Central memory CD8-positive, alpha-beta T cell (primary cell): ENCODE measurements at regions not wholly inside any gene's neighbourhood (a gene's known extent, or its start where the extent isn't known, plus 50 kb on each side); places are given as distances from the start of the nearest gene placed in this dataset.

Source experiments
- ATAC-seq: fragments of 150-1000 bp; cut with Tn5 transposase; replicated peaks from 2 replicates; pipeline ENCODE4 v1.10.0; 2022; ENCODE audit warnings: mild to moderate bottlenecking, moderate FRiP score, moderate number of reproducible peaks; ENCODE audit not compliant: poor library complexity, severe bottlenecking; ENCODE audit errors: extremely low read depth
- DNase-seq, 2 donors: peaks; one replicate each; pipeline ENCODE4 v3.0.0; 2021; ENCODE audit warnings: low spot score in 2 of 2
- H3K27ac Mint-ChIP-seq: one replicate; pipeline ENCODE4 v1.8.0; 2022; ENCODE audit warnings: low read depth, mild to moderate bottlenecking, moderate library complexity, mixed read lengths
- H3K27me3 Mint-ChIP-seq: one replicate; pipeline ENCODE4 v1.8.0; 2022; ENCODE audit warnings: mixed read lengths
- H3K36me3 Mint-ChIP-seq: one replicate; pipeline ENCODE4 v1.8.0; 2022; ENCODE audit warnings: mild to moderate bottlenecking, moderate library complexity, mixed read lengths; ENCODE audit not compliant: insufficient read depth
- H3K4me1 Mint-ChIP-seq: one replicate; pipeline ENCODE4 v1.8.0; 2022; ENCODE audit warnings: mixed read lengths
- H3K4me3 Mint-ChIP-seq: one replicate; pipeline ENCODE4 v1.8.0; 2022; ENCODE audit warnings: mild to moderate bottlenecking, moderate library complexity, mixed read lengths
- H3K9me3 Mint-ChIP-seq: one replicate; pipeline ENCODE4 v1.8.0; 2022; ENCODE audit warnings: mixed read lengths

DNA sequence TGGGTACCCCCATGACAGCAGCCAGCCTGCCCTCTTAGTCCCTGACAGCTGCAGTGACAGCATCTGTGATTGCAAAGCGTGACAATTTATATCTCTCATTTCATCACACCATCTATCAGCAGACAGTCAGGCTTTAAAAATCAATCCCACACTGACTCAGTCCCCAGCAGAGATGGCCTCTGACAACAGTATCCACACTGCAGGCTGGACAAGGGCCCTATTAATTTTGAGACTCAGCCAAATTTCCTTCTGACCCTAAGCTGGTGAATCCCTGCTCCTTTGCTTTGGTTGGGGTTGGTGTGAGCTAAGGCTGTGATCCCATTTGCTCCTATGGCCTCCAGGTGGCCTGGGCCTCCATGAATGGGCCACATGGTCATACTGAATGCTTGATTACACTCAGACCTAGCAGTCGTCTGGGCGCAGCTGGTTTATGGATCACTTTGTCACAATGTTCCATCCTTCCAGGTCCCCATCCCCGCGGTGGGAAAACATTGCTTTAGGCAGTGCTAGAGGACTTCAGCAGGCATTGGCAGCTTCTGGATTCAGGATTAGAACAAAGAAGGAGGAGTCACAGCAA, 68.2 kb upstream of the B3GAT1 start:
- ATAC-seq (no peak), DNase-seq (no peak)
- no peaks in the 10 kb centered on the region for H3K36me3 Mint-ChIP-seq
- H3K9me3 Mint-ChIP-seq, result no peaks in the 10 kb centered on the region
- no peak overlapping the region for H3K27ac Mint-ChIP-seq
- no peak overlapping the region for H3K4me3 Mint-ChIP-seq
- H3K4me1 Mint-ChIP-seq, result no peaks in the 10 kb centered on the region
- peaks cover 47% of the 10 kb centered on the region for H3K27me3 Mint-ChIP-seq

DNA sequence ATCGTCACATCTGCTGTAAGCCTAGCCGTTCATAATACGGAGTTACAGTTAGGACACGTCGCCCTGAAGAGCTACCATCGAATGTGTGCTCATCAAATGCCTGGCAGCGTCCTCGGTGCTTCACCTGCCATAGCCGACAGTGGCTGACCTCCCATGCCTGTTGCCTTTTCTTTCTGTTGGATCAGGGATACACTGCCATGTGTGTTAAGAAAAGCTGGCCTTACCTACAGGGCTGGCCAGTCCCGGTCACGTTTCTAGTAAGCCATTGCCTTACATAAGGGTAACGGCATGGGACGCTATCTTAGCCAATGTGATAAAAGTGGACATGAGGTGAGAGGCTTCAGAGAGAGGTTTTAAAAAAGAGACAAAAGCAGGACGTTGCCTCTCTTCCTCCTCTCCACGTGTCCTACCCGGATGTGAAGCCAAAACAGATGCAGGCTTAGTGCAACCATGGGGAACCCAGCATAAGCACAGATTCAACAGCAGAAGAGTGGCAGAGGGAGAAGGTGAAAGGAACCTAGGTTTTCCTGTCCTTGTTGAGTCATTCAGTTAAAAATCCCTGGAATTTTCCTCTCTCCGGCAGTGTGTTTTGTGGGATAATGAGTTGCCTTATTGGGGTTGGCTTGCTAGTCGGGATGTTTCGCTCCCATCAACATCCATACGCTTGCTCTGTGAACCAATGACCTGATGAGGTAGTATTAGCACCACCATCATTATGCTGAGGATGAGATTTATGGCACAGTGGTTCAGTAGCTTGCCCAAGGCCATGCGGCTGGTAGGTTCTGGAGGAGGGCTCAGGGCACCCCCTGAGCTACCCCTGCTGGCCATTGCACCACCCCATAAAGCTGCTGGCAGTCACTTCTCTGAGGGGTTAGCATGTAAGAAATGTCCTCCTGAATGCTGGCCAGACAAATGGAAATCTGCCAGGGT, 67.4 kb upstream of the B3GAT1 start:
- Mint-ChIP-seq H3K4me3 (no peak overlapping the region), H3K4me1 (no peaks in the 10 kb centered on the region), H3K27ac (no peak overlapping the region), H3K27me3 (peaks cover 52% of the 10 kb centered on the region), H3K9me3 (no peaks in the 10 kb centered on the region), H3K36me3 (no peaks in the 10 kb centered on the region)
- ATAC-seq (no peak), DNase-seq (no peak)

DNA sequence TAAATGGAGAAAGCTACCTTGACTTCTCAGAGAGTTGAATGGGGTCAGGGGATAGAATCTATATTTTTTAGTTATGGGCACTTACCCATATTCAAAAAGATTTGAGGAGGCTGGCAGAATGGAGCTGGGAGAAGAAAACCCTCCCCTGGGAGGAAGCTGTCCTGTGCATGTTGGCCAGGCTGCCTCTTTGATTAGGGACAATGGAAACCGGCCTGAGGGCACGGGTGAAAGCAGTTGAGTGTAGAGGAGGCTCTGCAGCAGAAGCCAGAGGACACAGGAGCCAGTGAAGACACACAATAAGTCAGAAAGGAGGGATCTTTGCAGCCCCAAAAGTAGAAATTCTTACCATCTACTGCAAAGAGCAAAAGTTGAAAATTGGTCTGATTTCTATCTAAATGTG, 66.6 kb upstream of the B3GAT1 start:
- H3K4me3 Mint-ChIP-seq, result no peak overlapping the region
- ATAC-seq, result no peak
- DNase-seq, result no peak
- H3K27me3 Mint-ChIP-seq, result peaks cover 59% of the 10 kb centered on the region
- H3K36me3 Mint-ChIP-seq, result no peaks in the 10 kb centered on the region
- H3K4me1 Mint-ChIP-seq, result no peaks in the 10 kb centered on the region
- H3K27ac Mint-ChIP-seq, result no peak overlapping the region
- H3K9me3 Mint-ChIP-seq, result no peaks in the 10 kb centered on the region

GRCh38 chr11:134478176-134478575, 66.1 kb upstream of the B3GAT1 start:
- DNase-seq (no peak), ATAC-seq (no peak)
- peaks cover 64% of the 10 kb centered on the region for H3K27me3 Mint-ChIP-seq
- H3K36me3 Mint-ChIP-seq, result no peaks in the 10 kb centered on the region
- no peak overlapping the region for H3K4me3 Mint-ChIP-seq
- H3K27ac Mint-ChIP-seq, result no peak overlapping the region
- H3K4me1 Mint-ChIP-seq, result no peaks in the 10 kb centered on the region
- H3K9me3 Mint-ChIP-seq, result no peaks in the 10 kb centered on the region

DNA sequence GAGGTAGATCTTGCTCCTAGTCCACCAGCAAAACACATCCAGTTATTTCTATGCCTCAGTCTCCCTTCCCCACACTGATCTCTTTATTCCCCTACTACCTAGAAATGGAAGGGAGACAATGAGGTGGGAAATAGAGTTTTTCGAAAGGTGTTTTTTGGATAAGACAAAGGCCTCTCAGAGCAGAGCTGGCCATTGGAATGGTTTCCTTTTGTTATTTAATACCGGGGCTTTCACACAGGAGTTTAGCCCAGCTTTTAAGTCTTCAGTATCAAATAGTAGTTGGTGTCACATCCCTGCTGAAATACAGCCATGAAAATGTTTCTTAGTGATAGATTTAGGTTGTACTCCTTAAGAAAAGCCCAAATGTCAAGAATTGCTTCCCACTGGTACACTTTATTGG, 65.4 kb upstream of the B3GAT1 start:
- no peaks in the 10 kb centered on the region for H3K4me1 Mint-ChIP-seq
- H3K27ac Mint-ChIP-seq, result no peak overlapping the region
- H3K9me3 Mint-ChIP-seq, result no peaks in the 10 kb centered on the region
- DNase-seq, result no peak
- H3K36me3 Mint-ChIP-seq, result no peaks in the 10 kb centered on the region
- H3K4me3 Mint-ChIP-seq, result no peak overlapping the region
- ATAC-seq, result no peak
- peaks cover 71% of the 10 kb centered on the region for H3K27me3 Mint-ChIP-seq

- no peak for ATAC-seq
- Mint-ChIP-seq H3K4me1 (no peaks in the 10 kb centered on the region), H3K27ac (no peak overlapping the region), H3K36me3 (no peaks in the 10 kb centered on the region), H3K27me3 (peaks cover 72% of the 10 kb centered on the region), H3K9me3 (no peaks in the 10 kb centered on the region), H3K4me3 (no peak overlapping the region)
- DNase-seq, result no peak
These were observed 64.5 kb upstream of the B3GAT1 start for GRCh38 chr11:134476435-134477021.

DNA sequence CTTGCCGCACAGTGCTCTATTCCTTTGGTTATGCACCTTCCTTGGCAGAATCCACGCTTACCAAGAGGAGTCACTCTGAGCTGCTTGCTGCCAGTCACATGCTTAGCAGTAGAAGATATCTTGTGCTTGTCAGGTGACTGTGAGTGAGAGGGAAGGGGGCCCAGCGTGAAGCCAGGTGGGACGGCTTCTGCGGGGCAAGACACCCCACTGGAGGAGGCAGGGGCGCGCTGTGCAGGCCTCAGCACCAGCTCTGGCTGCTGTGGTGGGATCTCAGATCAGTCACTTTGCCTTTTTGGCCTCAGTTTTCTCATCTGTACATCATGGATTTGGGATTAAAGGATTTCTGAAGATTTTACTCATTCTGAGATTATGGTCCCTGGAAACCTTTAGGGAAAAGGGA, 63.9 kb upstream of the B3GAT1 start:
- no peaks in the 10 kb centered on the region for H3K4me1 Mint-ChIP-seq
- no peak overlapping the region for H3K27ac Mint-ChIP-seq
- H3K27me3 Mint-ChIP-seq, result peaks cover 76% of the 10 kb centered on the region
- H3K36me3 Mint-ChIP-seq, result no peaks in the 10 kb centered on the region
- H3K9me3 Mint-ChIP-seq, result no peaks in the 10 kb centered on the region
- no peak overlapping the region for H3K4me3 Mint-ChIP-seq
- ATAC-seq (no peak), DNase-seq (no peak)

DNA sequence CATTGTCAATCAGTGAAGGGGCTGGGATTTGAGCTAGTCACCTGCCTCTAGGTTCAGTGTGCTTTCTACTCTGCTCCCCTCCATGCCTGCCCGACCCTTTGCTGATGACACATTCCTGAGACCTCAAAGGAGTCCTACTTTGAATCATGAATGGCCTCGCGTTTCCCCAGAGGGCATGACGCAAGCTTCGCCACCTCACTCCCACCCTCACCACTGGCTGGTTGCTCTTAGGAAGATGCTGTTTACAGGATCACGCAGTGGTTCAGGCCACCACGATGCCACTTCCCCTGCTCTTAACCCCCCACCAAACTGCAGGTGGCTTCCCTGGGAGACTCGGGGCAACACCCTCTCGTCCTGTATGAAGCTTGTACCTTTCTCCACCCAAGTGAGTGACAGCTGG, 62.9 kb upstream of the B3GAT1 start:
- peaks cover 76% of the 10 kb centered on the region for H3K27me3 Mint-ChIP-seq
- no peak overlapping the region for H3K27ac Mint-ChIP-seq
- H3K9me3 Mint-ChIP-seq, result no peaks in the 10 kb centered on the region
- no peak overlapping the region for H3K4me3 Mint-ChIP-seq
- no peak for DNase-seq
- no peak for ATAC-seq
- H3K4me1 Mint-ChIP-seq, result no peaks in the 10 kb centered on the region
- no peaks in the 10 kb centered on the region for H3K36me3 Mint-ChIP-seq

DNA sequence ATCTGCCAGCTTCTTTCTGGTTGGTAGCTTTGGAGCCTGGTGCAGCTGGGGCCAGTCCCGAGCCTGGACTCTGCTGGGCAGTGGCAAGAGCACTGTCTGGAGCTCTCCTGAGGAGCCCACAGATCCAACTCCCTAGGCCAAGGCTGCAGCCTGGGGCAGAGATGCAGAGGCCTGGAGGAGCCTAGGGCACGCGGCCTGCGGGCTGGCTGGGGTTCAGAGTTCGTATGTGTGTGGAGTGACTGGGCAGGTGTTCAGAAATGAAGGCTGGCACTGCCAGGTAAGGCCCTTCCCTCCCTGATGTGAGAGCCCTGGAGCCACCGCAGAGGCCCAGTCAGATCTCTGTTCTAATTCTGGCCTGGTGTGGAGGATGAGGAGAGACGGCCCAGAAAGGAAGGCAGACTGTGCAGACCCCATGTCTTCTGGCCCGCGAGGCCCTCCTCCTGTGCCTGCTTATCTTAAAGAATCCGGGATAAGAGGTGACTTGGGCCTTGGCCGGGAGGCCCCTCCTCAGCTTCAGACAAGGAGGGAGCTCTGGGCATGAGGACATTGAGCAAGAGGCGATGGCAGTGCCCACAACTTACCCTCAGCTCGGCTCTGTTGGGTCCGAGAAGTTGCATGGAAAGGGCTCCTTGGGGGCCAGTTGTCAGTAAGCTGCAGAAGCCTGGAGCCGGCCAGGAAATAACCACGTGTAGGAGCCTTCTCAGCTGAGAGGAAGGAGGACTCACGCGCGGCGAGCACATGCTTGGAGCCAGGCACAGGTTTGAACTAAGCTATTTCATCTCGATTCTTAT, 62.2 kb upstream of the B3GAT1 start:
- DNase-seq, result no peak
- no peak for ATAC-seq
- H3K4me3 Mint-ChIP-seq, result no peak overlapping the region
- no peaks in the 10 kb centered on the region for H3K36me3 Mint-ChIP-seq
- H3K27ac Mint-ChIP-seq, result no peak overlapping the region
- no peaks in the 10 kb centered on the region for H3K9me3 Mint-ChIP-seq
- H3K4me1 Mint-ChIP-seq, result no peaks in the 10 kb centered on the region
- H3K27me3 Mint-ChIP-seq, result peaks cover 76% of the 10 kb centered on the region

GRCh38 chr11:134471716-134472455, 59.8 kb upstream of the B3GAT1 start:
- Mint-ChIP-seq H3K9me3 (no peaks in the 10 kb centered on the region), H3K4me1 (no peaks in the 10 kb centered on the region), H3K36me3 (no peaks in the 10 kb centered on the region), H3K4me3 (no peak overlapping the region), H3K27me3 (peaks cover 76% of the 10 kb centered on the region), H3K27ac (no peak overlapping the region)
- ATAC-seq (no peak), DNase-seq (no peak)

DNA sequence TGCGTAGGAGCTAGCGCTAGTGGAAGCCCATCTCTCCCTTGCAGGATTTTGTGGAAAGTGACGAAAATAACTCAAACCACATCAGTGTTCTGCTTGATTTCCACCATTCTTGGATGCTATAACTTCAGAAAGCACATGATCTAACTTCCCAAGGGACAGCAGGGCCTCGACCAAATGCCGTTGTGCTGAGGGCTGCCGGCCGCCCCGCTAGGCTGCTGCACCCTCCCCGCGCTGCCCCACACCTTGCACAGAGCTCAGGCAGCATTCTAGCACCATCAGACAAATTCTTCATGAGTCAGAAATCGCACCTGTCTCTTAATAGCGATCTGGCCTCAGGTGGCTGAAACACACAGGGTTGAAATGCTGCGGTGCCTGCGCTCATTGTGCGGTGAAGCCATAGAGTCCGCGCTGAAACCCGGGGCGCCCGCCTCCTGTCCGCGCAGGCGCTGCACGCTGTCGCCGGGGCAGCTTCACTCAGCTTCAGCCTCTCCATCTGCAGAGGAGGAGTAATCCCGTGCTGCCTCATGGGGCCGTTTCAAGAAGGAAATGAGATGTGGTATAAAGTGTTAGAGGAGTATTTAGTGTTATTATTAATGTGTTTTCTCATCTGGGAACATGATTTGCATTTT, 59.2 kb upstream of the B3GAT1 start:
- Mint-ChIP-seq H3K4me3 (no peak overlapping the region), H3K36me3 (no peaks in the 10 kb centered on the region), H3K27ac (no peak overlapping the region), H3K27me3 (peaks cover 76% of the 10 kb centered on the region), H3K9me3 (no peaks in the 10 kb centered on the region), H3K4me1 (no peaks in the 10 kb centered on the region)
- ATAC-seq (no peak), DNase-seq (no peak)

DNA sequence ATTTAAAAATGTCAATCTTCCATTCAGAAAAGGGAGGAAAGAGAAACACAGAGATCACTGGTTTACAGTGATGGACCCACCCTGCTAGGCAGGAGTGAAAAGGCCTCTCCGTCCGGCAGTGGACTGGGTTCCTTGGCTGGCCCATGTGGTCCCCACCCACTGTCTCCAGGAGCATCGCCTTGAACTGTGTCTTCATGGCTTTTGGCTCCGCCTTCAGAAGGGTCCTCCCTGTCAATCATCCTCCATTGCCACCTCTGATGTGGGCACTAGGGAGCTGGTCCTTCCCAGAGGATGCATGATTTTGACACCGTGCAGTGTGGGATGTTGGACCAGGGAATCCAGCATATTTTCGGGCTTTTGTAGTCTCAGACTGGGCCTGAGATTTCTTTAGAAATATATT, 58.2 kb upstream of the B3GAT1 start:
- Mint-ChIP-seq H3K27me3 (peaks cover 76% of the 10 kb centered on the region), H3K36me3 (no peaks in the 10 kb centered on the region)

More for the DNA sequence above, 58.2 kb upstream of the B3GAT1 start:
- Mint-ChIP-seq H3K9me3 (no peaks in the 10 kb centered on the region), H3K27ac (no peak overlapping the region), H3K4me3 (no peak overlapping the region), H3K4me1 (no peaks in the 10 kb centered on the region)
- no peak for ATAC-seq
- no peak for DNase-seq
